HL-60 (cell line): ENCODE measurements at regions not wholly inside any gene's neighbourhood (a gene's known extent, or its start where the extent isn't known, plus 50 kb on each side); places are given as distances from the start of the nearest gene placed in this dataset.

Source experiments
- DNase-seq, 2 experiments: peaks; one replicate each; pipeline ENCODE4 v3.0.0-alpha.2; 2010 to 2020; ENCODE audit warnings: low read depth in 1 of 2, low spot score in 1 of 2
- H3K27ac ChIP-seq: fragments of 250-450 bp; sonication (Bioruptor Pico); replicated peaks from 2 replicates; pipeline ENCODE4 v1.5.1; 2020; ENCODE audit warnings: mild to moderate bottlenecking, moderate library complexity
- H3K27me3 ChIP-seq: fragments of 250-450 bp; sonication (Bioruptor Pico); 2 replicates; pipeline ENCODE4 v1.5.1; 2021; ENCODE audit warnings: mild to moderate bottlenecking, moderate library complexity; ENCODE audit not compliant: insufficient read depth, poor library complexity, severe bottlenecking
- H3K4me3 ChIP-seq: replicated peaks from 2 replicates; pipeline ENCODE4 v1.5.1; 2011; ENCODE audit warnings: mild to moderate bottlenecking, control low read depth, low read length; ENCODE audit not compliant: insufficient read depth
- GABPA ChIP-seq: IDR thresholded peaks from 2 replicates; pipeline ENCODE4 v1.6.1; 2012; ENCODE audit warnings: low read depth
- POLR2AphosphoS5 ChIP-seq: IDR thresholded peaks from 2 replicates; pipeline ENCODE4 v1.6.1; 2012; ENCODE audit warnings: low read depth
- SPI1 ChIP-seq: IDR thresholded peaks from 2 replicates; pipeline ENCODE4 v1.6.1; 2012; ENCODE audit warnings: low read depth, mild to moderate bottlenecking, borderline replicate concordance
- TF ChIP-seq, protein P1 (sequence below): IDR thresholded peaks from 2 replicates; pipeline ENCODE4 v1.6.1; 2012; ENCODE audit warnings: low read depth; ENCODE audit not compliant: insufficient replicate concordance
- TF ChIP-seq, protein P2 (sequence below): IDR thresholded peaks from one replicate; pipeline ENCODE4 v1.5.1; 2011; ENCODE audit warnings: low read length, control low read depth, inconsistent platforms; ENCODE audit not compliant: insufficient read depth

DNA sequence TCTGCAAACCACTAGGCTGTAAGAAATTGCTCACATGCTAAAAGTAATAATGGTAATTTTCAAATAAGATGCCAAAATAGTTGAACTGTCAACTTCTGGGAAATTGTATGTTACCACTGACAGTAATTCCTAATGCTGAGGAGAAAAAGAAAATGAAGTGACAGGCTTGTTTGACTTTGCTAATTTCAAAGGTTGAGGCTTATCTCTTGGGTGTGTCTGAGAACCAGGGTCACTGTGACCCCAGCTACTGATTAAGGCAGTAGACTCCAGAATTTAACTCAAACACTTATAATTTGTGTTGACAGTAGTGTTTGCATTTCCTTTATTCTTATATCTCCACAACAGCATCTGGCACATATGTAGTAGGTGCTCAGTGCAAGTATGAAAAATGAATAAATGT lies 74.6 kb upstream of the PDZRN3 start:
- no peak for DNase-seq
- peaks cover 3% of the 10 kb centered on the region for H3K27me3 ChIP-seq
- TF ChIP-seq, protein P1, sequence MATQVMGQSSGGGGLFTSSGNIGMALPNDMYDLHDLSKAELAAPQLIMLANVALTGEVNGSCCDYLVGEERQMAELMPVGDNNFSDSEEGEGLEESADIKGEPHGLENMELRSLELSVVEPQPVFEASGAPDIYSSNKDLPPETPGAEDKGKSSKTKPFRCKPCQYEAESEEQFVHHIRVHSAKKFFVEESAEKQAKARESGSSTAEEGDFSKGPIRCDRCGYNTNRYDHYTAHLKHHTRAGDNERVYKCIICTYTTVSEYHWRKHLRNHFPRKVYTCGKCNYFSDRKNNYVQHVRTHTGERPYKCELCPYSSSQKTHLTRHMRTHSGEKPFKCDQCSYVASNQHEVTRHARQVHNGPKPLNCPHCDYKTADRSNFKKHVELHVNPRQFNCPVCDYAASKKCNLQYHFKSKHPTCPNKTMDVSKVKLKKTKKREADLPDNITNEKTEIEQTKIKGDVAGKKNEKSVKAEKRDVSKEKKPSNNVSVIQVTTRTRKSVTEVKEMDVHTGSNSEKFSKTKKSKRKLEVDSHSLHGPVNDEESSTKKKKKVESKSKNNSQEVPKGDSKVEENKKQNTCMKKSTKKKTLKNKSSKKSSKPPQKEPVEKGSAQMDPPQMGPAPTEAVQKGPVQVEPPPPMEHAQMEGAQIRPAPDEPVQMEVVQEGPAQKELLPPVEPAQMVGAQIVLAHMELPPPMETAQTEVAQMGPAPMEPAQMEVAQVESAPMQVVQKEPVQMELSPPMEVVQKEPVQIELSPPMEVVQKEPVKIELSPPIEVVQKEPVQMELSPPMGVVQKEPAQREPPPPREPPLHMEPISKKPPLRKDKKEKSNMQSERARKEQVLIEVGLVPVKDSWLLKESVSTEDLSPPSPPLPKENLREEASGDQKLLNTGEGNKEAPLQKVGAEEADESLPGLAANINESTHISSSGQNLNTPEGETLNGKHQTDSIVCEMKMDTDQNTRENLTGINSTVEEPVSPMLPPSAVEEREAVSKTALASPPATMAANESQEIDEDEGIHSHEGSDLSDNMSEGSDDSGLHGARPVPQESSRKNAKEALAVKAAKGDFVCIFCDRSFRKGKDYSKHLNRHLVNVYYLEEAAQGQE: no peak
- TF ChIP-seq, protein P2, sequence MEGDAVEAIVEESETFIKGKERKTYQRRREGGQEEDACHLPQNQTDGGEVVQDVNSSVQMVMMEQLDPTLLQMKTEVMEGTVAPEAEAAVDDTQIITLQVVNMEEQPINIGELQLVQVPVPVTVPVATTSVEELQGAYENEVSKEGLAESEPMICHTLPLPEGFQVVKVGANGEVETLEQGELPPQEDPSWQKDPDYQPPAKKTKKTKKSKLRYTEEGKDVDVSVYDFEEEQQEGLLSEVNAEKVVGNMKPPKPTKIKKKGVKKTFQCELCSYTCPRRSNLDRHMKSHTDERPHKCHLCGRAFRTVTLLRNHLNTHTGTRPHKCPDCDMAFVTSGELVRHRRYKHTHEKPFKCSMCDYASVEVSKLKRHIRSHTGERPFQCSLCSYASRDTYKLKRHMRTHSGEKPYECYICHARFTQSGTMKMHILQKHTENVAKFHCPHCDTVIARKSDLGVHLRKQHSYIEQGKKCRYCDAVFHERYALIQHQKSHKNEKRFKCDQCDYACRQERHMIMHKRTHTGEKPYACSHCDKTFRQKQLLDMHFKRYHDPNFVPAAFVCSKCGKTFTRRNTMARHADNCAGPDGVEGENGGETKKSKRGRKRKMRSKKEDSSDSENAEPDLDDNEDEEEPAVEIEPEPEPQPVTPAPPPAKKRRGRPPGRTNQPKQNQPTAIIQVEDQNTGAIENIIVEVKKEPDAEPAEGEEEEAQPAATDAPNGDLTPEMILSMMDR: no peak
- TF ChIP-seq SPI1 (no peak), GABPA (no peak), POLR2AphosphoS5 (no peak)
- H3K27ac ChIP-seq: no peak overlapping the region
- H3K4me3 ChIP-seq: no peak overlapping the region

DNA sequence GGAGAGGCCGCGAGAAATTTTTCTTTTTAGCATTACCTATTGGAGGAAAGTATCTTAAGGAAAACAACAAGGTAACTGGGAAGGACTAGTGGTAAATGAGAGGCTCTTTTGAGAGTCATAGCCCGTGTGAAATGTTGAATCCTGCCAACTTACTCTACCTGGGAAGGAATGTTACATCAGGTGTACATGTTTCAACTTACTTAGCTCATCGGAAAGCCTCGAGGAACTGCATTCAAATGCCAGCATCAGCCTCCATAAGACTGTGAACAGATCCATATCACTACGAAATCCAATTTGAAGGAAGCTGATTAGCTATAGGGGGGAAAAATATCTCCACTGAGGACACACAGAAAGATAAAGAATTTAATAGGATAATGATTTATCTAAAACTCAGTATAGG lies 72.3 kb upstream of the PDZRN3 start:
- no peak for DNase-seq
- TF ChIP-seq POLR2AphosphoS5: no peak
- no peak for TF ChIP-seq GABPA
- TF ChIP-seq, protein P2: no peak
- TF ChIP-seq, protein P1: no peak
- TF ChIP-seq SPI1: no peak
- no peaks in the 10 kb centered on the region for H3K27me3 ChIP-seq
- H3K27ac ChIP-seq: no peak overlapping the region
- no peak overlapping the region for H3K4me3 ChIP-seq

DNA sequence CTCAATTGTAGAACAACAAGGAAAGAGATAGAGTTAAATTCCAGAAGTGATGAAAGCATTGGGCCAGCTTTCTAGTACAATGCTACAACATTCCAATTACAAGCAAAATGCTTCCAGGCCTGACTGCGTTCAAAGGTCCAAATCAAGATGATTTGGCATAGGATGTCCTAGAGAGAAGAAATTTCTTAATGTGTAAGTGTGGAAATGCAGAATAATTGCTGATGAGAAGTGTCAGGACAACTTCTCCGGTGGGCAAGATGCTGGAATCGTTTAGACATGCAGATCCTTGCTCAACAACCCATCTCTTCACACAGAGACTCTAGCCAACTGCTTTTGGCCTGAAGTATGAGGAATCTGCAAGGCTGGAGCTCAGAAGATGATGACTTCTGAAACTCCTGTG lies 71.1 kb upstream of the PDZRN3 start:
- Histone ChIP-seq H3K4me3 (no peak overlapping the region), H3K27me3 (no peaks in the 10 kb centered on the region), H3K27ac (no peak overlapping the region)
- TF ChIP-seq, protein P2: no peak
- TF ChIP-seq GABPA: no peak
- TF ChIP-seq SPI1: no peak
- TF ChIP-seq, protein P1: no peak
- TF ChIP-seq POLR2AphosphoS5: no peak
- DNase-seq: no peak
